Peyer's patch (tissue), 4 donors: ENCODE measurements at regions not wholly inside any gene's neighbourhood (a gene's known extent, or its start where the extent isn't known, plus 50 kb on each side); places are given as distances from the start of the nearest gene placed in this dataset.

Source experiments
- POLR2A ChIP-seq, 2 donors: fragments of 450-650 bp; IDR thresholded peaks; one replicate each; pipeline ENCODE4 v1.5.1; 2017; ENCODE audit warnings: antibody characterized with exemption in 2 of 2, mild to moderate bottlenecking in 2 of 2, moderate library complexity in 2 of 2
- TF ChIP-seq, protein P1 (sequence below), 6 experiments: fragments of 450-650 bp in 4 of 6; fragments of 200-600 bp in 2 of 6; sonication (generic) in 1 of 6; IDR thresholded peaks; one replicate each; pipeline ENCODE4 v1.5.1; 2017 to 2019; ENCODE audit warnings: antibody characterized with exemption in 6 of 6, mild to moderate bottlenecking in 3 of 6, moderate library complexity in 1 of 6

DNA sequence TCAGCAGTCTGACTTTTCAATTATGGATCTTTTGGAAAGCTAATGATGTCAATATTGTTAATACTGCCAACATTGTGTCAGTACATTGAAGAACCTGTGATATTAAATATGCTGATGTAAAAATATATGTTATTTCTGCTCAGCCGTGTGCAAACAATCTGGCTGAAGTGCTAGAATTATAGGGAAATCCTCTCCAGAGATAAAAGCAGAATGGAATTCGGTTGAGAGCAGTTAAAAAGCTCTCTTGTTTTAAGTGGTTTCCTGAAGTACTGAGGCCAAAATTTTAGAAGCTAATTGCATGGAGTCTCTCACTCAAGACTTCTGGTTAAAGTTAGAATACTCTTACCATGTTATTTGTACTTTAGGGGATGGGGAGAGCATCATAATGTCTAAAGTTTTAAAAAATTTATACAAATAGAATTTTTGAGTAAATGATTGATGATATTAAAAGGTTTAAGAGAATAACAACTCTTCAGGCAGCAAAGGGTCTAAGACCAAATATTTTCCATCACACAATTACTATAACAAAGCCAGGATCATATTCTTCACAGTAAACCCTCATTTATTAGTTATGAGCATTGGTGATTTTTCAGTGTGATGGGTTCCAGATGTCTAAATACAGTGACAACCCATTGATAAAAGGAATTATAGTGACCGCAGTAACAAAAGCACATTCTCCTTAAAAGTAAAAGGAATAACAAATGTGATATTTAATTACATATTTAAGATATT, 834.2 kb upstream of the CXADR start:
- TF ChIP-seq, protein P1, sequence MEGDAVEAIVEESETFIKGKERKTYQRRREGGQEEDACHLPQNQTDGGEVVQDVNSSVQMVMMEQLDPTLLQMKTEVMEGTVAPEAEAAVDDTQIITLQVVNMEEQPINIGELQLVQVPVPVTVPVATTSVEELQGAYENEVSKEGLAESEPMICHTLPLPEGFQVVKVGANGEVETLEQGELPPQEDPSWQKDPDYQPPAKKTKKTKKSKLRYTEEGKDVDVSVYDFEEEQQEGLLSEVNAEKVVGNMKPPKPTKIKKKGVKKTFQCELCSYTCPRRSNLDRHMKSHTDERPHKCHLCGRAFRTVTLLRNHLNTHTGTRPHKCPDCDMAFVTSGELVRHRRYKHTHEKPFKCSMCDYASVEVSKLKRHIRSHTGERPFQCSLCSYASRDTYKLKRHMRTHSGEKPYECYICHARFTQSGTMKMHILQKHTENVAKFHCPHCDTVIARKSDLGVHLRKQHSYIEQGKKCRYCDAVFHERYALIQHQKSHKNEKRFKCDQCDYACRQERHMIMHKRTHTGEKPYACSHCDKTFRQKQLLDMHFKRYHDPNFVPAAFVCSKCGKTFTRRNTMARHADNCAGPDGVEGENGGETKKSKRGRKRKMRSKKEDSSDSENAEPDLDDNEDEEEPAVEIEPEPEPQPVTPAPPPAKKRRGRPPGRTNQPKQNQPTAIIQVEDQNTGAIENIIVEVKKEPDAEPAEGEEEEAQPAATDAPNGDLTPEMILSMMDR (IDR thresholded peaks at IDR 0.05): no peak
- no peak for TF ChIP-seq POLR2A (IDR thresholded peaks at IDR 0.05)
